Left ventricle myocardium inferior (tissue), 1 donor: ENCODE measurements at regions not wholly inside any gene's neighbourhood (a gene's known extent, or its start where the extent isn't known, plus 50 kb on each side); places are given as distances from the start of the nearest gene placed in this dataset.

Source experiments
- DNase-seq: peaks from one replicate; pipeline ENCODE4 v3.0.0-alpha.2; 2020
- H3K27ac ChIP-seq: fragments of 200-600 bp; replicated peaks from 2 replicates; pipeline ENCODE4 v1.8.0; 2021
- H3K27me3 ChIP-seq: fragments of 200-600 bp; 2 replicates; pipeline ENCODE4 v1.8.0; 2021; ENCODE audit warnings: low read depth
- H3K36me3 ChIP-seq: fragments of 200-600 bp; 2 replicates; pipeline ENCODE4 v1.8.0; 2021
- H3K4me1 ChIP-seq: fragments of 200-600 bp; 2 replicates; pipeline ENCODE4 v1.8.0; 2021
- H3K4me3 ChIP-seq: fragments of 200-600 bp; 2 replicates; pipeline ENCODE4 v1.8.0; 2021; ENCODE audit warnings: mild to moderate bottlenecking, moderate library complexity
- H3K9me3 ChIP-seq: fragments of 200-600 bp; replicated peaks from 2 replicates; pipeline ENCODE4 v1.8.0; 2021
- intact Hi-C: fragments of 100-400 bp; cut with micrococcal nuclease; formaldehyde crosslinking; loops from one replicate; pipeline ENCODE4 v1.11.0; 2022
- TF ChIP-seq, protein P1 (sequence below): fragments of 200-600 bp; IDR thresholded peaks from 2 replicates; pipeline ENCODE4 v1.8.0; 2021; ENCODE audit warnings: antibody characterized with exemption, mild to moderate bottlenecking, borderline replicate concordance
- donor health status: DM: no; HTN: yes; CAD: no; lungs with severe emphysema.

GRCh38 chr5:82334085-82334692 is 56.0 kb upstream of the RPS23 start:
- Histone ChIP-seq H3K9me3 (no peaks in the 10 kb centered on the region), H3K27me3 (no peaks in the 10 kb centered on the region), H3K4me3 (no peak overlapping the region), H3K4me1 (peaks cover 59% of the 10 kb centered on the region), H3K36me3 (no peaks in the 10 kb centered on the region), H3K27ac (peak overlapping the region; percentile 76)
- DNase-seq: no peak
- intact Hi-C loops: no loop called here
- TF ChIP-seq, protein P1, sequence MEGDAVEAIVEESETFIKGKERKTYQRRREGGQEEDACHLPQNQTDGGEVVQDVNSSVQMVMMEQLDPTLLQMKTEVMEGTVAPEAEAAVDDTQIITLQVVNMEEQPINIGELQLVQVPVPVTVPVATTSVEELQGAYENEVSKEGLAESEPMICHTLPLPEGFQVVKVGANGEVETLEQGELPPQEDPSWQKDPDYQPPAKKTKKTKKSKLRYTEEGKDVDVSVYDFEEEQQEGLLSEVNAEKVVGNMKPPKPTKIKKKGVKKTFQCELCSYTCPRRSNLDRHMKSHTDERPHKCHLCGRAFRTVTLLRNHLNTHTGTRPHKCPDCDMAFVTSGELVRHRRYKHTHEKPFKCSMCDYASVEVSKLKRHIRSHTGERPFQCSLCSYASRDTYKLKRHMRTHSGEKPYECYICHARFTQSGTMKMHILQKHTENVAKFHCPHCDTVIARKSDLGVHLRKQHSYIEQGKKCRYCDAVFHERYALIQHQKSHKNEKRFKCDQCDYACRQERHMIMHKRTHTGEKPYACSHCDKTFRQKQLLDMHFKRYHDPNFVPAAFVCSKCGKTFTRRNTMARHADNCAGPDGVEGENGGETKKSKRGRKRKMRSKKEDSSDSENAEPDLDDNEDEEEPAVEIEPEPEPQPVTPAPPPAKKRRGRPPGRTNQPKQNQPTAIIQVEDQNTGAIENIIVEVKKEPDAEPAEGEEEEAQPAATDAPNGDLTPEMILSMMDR: no peak

- Histone ChIP-seq H3K36me3 (no peaks in the 10 kb centered on the region), H3K4me3 (no peak overlapping the region), H3K9me3 (no peaks in the 10 kb centered on the region), H3K27ac (peak overlapping the region; percentile 58), H3K4me1 (peaks cover 48% of the 10 kb centered on the region), H3K27me3 (no peaks in the 10 kb centered on the region)
- no peak for DNase-seq
- TF ChIP-seq, protein P1: no peak
- intact Hi-C loops: no loop called here
Observed at GRCh38 chr5:82332886-82333615, 54.9 kb upstream of the RPS23 start.

- Histone ChIP-seq H3K36me3 (no peaks in the 10 kb centered on the region), H3K4me1 (peaks cover 48% of the 10 kb centered on the region), H3K27ac (peak overlapping the region; percentile 58), H3K9me3 (no peaks in the 10 kb centered on the region), H3K27me3 (no peaks in the 10 kb centered on the region), H3K4me3 (no peak overlapping the region)
- DNase-seq: no peak
- intact Hi-C loops: no loop called here
- TF ChIP-seq, protein P1: no peak
Observed at GRCh38 chr5:82332064-82332855, 54.1 kb upstream of the RPS23 start.

DNA sequence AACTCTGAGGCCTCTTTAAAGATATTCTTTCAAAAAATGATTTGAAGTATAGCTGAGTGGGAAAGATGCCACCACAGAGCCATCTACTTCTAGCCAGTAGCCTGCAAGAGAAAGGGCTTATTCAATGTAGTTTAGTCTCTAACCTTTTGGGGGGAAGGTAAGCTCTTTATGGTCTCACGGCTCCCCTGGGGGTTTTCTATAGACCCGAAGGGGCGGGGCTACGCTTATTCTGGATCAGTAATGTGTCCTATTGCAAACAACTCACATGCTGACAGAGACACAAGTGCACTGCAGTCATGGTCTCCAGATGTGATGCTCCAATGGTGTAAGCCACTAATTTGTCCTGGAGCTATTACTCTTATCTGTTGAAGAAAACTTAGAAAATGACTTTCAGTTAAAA is 53.4 kb upstream of the RPS23 start:
- H3K9me3 ChIP-seq: no peaks in the 10 kb centered on the region
- no peaks in the 10 kb centered on the region for H3K27me3 ChIP-seq
- intact Hi-C loops: no loop called here
- peaks cover 48% of the 10 kb centered on the region for H3K4me1 ChIP-seq
- no peak for DNase-seq
- TF ChIP-seq, protein P1: no peak
- H3K27ac ChIP-seq: peak overlapping the region; percentile 58
- no peaks in the 10 kb centered on the region for H3K36me3 ChIP-seq
- H3K4me3 ChIP-seq: no peak overlapping the region

- intact Hi-C loops: no loop called here
- Histone ChIP-seq H3K9me3 (no peaks in the 10 kb centered on the region), H3K27ac (no peak overlapping the region), H3K27me3 (no peaks in the 10 kb centered on the region), H3K36me3 (no peaks in the 10 kb centered on the region), H3K4me1 (peaks cover 40% of the 10 kb centered on the region), H3K4me3 (no peak overlapping the region)
- DNase-seq: no peak
- TF ChIP-seq, protein P1: no peak
Observed at GRCh38 chr5:82330530-82331270, 52.5 kb upstream of the RPS23 start.
